ENCODE measurements at regions not wholly inside any gene's neighbourhood (a gene's known extent, or its start where the extent isn't known, plus 50 kb on each side); places are given as distances from the start of the nearest gene placed in this dataset.

- DNase-seq: no peak
These were observed 130.6 kb downstream of the SMAD6 start for GRCh38 chr15:66832664-66833063.

- DNase-seq: no peak
These were observed 131.3 kb downstream of the SMAD6 start for GRCh38 chr15:66833371-66833770.

GRCh38 chr15:66833803-66834202, 131.8 kb downstream of the SMAD6 start:
- no peak for DNase-seq

- no peak for DNase-seq
These were observed 133.1 kb downstream of the SMAD6 start for GRCh38 chr15:66834881-66835878.

- DNase-seq: no peak
These were observed 134.4 kb downstream of the SMAD6 start for GRCh38 chr15:66836231-66837030.

- no peak for DNase-seq
These were observed 136.2 kb downstream of the SMAD6 start for GRCh38 chr15:66838202-66838601.

- DNase-seq: no peak
These were observed 136.7 kb downstream of the SMAD6 start for GRCh38 chr15:66838671-66839239.

- no peak for DNase-seq
These were observed 137.6 kb downstream of the SMAD6 start for GRCh38 chr15:66839506-66840112.

- DNase-seq: no peak
These were observed 138.8 kb downstream of the SMAD6 start for GRCh38 chr15:66840615-66841390.

GRCh38 chr15:66841953-66842681, 140.1 kb downstream of the SMAD6 start:
- no peak for DNase-seq

GRCh38 chr15:66842710-66843441, 140.8 kb downstream of the SMAD6 start:
- no peak for DNase-seq

- no peak for DNase-seq
These were observed 141.5 kb downstream of the SMAD6 start for GRCh38 chr15:66843581-66843980.

GRCh38 chr15:66844041-66844746, 142.2 kb downstream of the SMAD6 start:
- DNase-seq: no peak

GRCh38 chr15:66844747-66845145, 142.7 kb downstream of the SMAD6 start:
- DNase-seq: no peak

GRCh38 chr15:66845266-66845785, 143.3 kb downstream of the SMAD6 start:
- no peak for DNase-seq

GRCh38 chr15:66846031-66846430, 144.0 kb downstream of the SMAD6 start:
- DNase-seq: no peak

- no peak for DNase-seq
These were observed 144.8 kb downstream of the SMAD6 start for GRCh38 chr15:66846811-66847210.

- no peak for DNase-seq
These were observed 145.5 kb downstream of the SMAD6 start for GRCh38 chr15:66847565-66847991.

- DNase-seq: no peak
These were observed 146.1 kb downstream of the SMAD6 start for GRCh38 chr15:66848116-66848515.

All from CD4-positive, alpha-beta T cell treated with Interleukin-4 for 4 hours (primary cell).